ENCODE measurements at regions not wholly inside any gene's neighbourhood (a gene's known extent, or its start where the extent isn't known, plus 50 kb on each side); places are given as distances from the start of the nearest gene placed in this dataset.
A peak's percentile ranks its signal among the peaks of the same experiment; 100 is the strongest.
"Not testable (repeated sequence)": the region's sequence is repeated elsewhere in the genome, so short reads cannot be mapped to it uniquely, and the experiment has no call there.

DNA sequence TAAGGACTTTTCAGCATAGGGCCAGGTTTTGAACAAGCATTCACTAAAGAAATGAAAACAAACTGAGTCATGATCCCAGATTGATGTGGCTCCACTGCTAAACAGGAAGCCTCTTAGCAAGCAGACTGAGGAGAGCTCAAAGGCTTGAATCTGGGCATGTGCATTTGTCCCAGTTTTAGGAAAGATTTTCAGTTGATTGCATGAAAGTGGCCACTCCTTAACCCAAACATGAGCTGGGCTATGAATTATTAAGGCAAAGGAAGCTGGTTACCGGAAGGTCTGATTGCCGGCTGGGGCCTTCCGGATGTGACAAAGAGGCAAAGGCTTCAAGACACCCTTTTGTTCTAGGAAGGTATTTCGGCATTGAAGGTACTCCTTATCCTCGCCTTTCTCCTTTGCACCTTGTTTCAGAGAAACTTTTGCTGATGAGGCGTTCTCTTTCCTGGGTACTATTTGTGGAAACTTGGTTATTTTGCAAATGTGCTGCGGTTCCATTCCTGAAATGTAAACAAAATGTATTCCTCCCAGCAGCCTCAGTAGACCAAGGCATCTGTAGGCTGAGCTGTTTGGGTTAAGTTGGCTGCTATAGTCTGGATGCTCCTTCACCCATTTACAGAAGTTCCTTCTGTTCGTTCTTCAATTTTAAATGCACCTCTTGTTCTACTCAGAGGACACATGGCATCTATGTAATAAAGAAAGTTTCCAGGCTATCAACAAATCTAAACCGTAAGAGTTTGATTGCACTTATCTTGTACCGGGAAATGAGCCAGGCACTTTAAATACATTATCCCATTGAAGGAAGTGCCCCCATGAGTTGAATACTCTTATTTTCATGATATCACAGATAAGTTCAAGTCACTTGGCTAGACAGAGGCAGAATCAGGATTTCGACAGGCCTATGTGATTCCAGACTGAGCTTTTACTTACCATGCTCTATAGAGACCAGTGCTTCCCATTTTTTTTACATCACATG lies 115.6 kb upstream of the METAP2 start:
- in situ Hi-C loops (cut with HindIII; ENCODE audit: low sequenced_read_pairs), result no loop called here
- DNase-seq (ENCODE audit: low read depth), result no peak
- no peak overlapping the region for H3K4me3 ChIP-seq (ENCODE audit: low read depth, low read length)
- TF ChIP-seq CTCF (IDR thresholded peaks at IDR 0.05; ENCODE audit: low read depth, low read length, missing control alignments), result no peak

- no peak for DNase-seq (ENCODE audit: low read depth)
- in situ Hi-C loops (cut with HindIII; ENCODE audit: low sequenced_read_pairs), result no loop called here
- TF ChIP-seq CTCF (IDR thresholded peaks at IDR 0.05; ENCODE audit: low read depth, low read length, missing control alignments), result no peak
- H3K4me3 ChIP-seq (ENCODE audit: low read depth, low read length), result no peak overlapping the region
Measured at GRCh38 chr12:95365912-95366311, 108.0 kb upstream of the METAP2 start.

DNA sequence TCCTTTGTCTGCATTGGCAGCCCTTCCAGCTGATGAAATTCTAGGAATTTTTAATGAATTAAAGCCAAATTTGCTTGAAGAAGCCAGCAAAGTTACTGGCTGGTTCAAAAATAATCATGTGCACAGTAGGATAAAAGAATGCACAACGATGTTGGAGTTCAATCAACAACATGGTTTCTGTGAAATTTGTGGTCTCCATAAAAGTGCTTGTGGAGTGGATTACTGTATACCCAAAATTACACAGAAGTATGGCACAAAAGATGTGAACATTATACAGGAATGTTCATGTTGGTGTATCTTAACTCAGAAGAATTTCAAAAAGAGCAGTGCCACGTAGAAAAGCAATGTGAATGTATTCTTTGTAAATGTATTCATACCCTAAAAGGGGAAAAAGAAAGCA lies 105.0 kb upstream of the METAP2 start:
- no peak overlapping the region for H3K4me3 ChIP-seq (ENCODE audit: low read depth, low read length)
- in situ Hi-C loops (cut with HindIII; ENCODE audit: low sequenced_read_pairs), result no loop called here
- peak; percentile 37 for DNase-seq (ENCODE audit: low read depth)
- TF ChIP-seq CTCF (IDR thresholded peaks at IDR 0.05; ENCODE audit: low read depth, low read length, missing control alignments), result no peak

DNA sequence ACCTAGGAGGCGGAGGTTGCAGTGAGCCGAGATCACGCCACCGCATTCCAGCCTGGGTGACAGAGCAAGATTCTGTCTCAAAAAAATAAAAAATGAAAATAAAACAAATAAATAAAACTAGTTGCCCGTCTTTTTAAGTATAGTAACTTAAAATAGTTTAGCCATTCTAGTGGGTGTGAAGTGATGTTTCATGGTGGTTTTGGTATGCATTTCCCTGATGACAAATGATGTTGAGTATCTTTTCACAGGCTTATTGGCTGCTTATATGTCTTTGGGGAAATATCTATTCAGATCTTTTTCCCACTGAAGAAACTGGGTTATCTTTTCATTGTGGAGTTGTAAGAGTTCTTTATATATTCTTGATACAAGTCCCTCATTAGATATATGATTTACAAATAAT lies 102.4 kb upstream of the METAP2 start:
- TF ChIP-seq CTCF (IDR thresholded peaks at IDR 0.05; ENCODE audit: low read depth, low read length, missing control alignments), result no peak
- no peak for DNase-seq (ENCODE audit: low read depth)
- H3K4me3 ChIP-seq (ENCODE audit: low read depth, low read length), result no peak overlapping the region
- in situ Hi-C loops (cut with HindIII; ENCODE audit: low sequenced_read_pairs), result no loop called here

- H3K4me3 ChIP-seq (ENCODE audit: low read depth, low read length); DNase-seq (ENCODE audit: low read depth); in situ Hi-C loops (cut with HindIII; ENCODE audit: low sequenced_read_pairs): not testable (repeated sequence)
Measured at GRCh38 chr12:95379481-95379880, 94.5 kb upstream of the METAP2 start.

- in situ Hi-C loops (cut with HindIII; ENCODE audit: low sequenced_read_pairs); DNase-seq (ENCODE audit: low read depth); H3K4me3 ChIP-seq (ENCODE audit: low read depth, low read length): not testable (repeated sequence)
Measured at GRCh38 chr12:95380334-95380733, 93.6 kb upstream of the METAP2 start.

DNA sequence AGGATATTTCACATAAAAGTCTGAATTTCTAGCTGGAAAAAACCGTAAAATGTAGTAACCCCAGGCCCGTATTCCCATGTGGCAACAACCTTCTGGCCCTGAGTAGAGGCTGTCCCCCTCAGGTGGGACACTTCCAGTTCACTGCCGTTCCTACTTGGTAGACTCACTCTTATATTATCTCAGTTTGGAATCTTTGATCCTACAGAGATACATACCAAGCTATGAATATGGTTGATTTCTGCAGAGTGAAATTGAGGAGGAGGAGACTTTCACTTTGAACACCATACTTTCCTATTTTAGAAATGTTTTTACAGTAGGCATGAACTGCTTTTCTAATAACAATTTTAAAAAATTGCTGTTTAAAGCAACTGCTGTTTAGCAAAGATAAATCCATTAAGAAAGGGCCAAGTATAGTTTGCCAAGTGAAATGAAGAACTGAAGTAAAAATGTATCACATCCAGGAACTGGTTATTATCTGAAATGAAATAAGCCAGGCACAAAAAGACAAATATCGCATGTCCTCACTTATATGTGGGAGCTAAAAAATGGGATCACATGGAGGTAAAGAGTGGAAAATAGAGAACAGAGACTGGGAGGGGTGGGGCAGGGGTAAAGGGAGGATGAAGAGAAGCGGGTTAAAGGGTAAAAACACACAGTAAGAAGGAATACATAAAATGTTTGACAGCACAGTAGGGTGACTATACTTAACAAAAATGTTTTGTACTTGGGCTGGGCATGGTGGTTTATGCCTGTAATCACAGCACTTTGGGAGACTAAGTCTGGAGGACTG lies 92.8 kb upstream of the METAP2 start:
- TF ChIP-seq CTCF (IDR thresholded peaks at IDR 0.05; ENCODE audit: low read depth, low read length, missing control alignments), result no peak
- no peak for DNase-seq (ENCODE audit: low read depth)
- in situ Hi-C loops (cut with HindIII; ENCODE audit: low sequenced_read_pairs), result no loop called here
- H3K4me3 ChIP-seq (ENCODE audit: low read depth, low read length), result no peak overlapping the region

DNA sequence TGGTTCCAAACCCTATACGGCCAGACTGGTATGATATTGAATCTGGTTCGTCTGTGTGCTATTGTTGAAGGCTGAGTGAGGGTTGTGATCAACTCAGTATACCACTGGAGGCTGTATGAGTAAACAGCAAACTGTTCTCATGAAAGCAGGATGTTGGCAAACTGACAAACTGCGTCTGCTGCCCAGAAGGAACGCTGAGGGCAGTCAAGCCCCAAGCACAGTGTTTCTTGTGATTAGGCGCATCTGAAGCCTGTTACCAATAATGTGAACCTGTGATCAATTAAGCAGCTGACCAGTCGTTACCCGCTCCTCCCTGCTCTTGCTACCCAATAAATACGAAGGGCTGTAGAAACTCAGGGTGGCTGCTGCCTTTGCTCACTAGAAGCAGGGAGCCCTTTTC lies 90.0 kb upstream of the METAP2 start:
- DNase-seq (ENCODE audit: low read depth); in situ Hi-C loops (cut with HindIII; ENCODE audit: low sequenced_read_pairs); H3K4me3 ChIP-seq (ENCODE audit: low read depth, low read length): not testable (repeated sequence)
